H1 (cell line): ENCODE measurements at regions not wholly inside any gene's neighbourhood (a gene's known extent, or its start where the extent isn't known, plus 50 kb on each side); places are given as distances from the start of the nearest gene placed in this dataset.

Experiments used
- CTCF ChIA-PET: fragments of 300-600 bp; sonication (Branson Sonifier 250); formaldehyde crosslinking; loops from one replicate; lab custom pipeline; 2021; ENCODE audit not compliant: partially characterized antibody; lab: Charles Lee
- POLR2A ChIA-PET: fragments of 300-600 bp; sonication (Branson Sonifier 250); formaldehyde crosslinking; loops from one replicate; lab custom pipeline; 2021; ENCODE audit warnings: inconsistent platforms; ENCODE audit not compliant: partially characterized antibody; lab: Charles Lee
- DNase-seq, 2 experiments: peaks; one replicate each; pipeline versions ENCODE4 v3.0.0 to v3.0.0-alpha.2; 2010 to 2022; ENCODE audit warnings: low spot score in 2 of 2, low read depth in 1 of 2, mixed read lengths in 1 of 2
- FAIRE-seq: peaks from 2 replicates; lab custom pipeline; 2011; peaks lifted over from hg19 to GRCh38; lab: Jason Lieb, UNC
- H2AFZ ChIP-seq: 2 replicates; pipeline ENCODE4 v1.8.1; 2012; ENCODE audit warnings: low read length, inconsistent platforms
- H2AK5ac ChIP-seq: 2 replicates; pipeline ENCODE4 v1.6.1; 2013; ENCODE audit warnings: low read depth, low read length
- H2BK120ac ChIP-seq: replicated peaks from 2 replicates; pipeline ENCODE3; 2013; ENCODE audit warnings: low read depth, low read length, inconsistent platforms
- H2BK12ac ChIP-seq: 2 replicates; pipeline ENCODE4 v1.6.1; 2013; ENCODE audit warnings: low read depth, low read length
- H2BK15ac ChIP-seq: 2 replicates; pipeline ENCODE4 v1.6.1; 2013; ENCODE audit warnings: low read length
- H2BK20ac ChIP-seq: 2 replicates; pipeline ENCODE4 v1.6.1; 2013; ENCODE audit warnings: low read length
- H2BK5ac ChIP-seq: 2 replicates; pipeline ENCODE4 v1.6.1; 2013; ENCODE audit warnings: low read depth, low read length
- H3K14ac ChIP-seq: 2 replicates; pipeline ENCODE4 v1.6.1; 2013; ENCODE audit warnings: inconsistent platforms; ENCODE audit not compliant: insufficient read length
- H3K18ac ChIP-seq: 2 replicates; pipeline ENCODE4 v1.6.1; 2013; ENCODE audit warnings: low read length; ENCODE audit errors: extremely low read depth
- H3K23ac ChIP-seq: 2 replicates; pipeline ENCODE4 v1.6.1; 2013; ENCODE audit warnings: inconsistent platforms; ENCODE audit not compliant: insufficient read length
- H3K23me2 ChIP-seq: 2 replicates; pipeline ENCODE4 v1.6.1; 2013; ENCODE audit warnings: low read depth, low read length
- H3K27ac ChIP-seq: 2 replicates; pipeline ENCODE4 v1.6.1; 2011; ENCODE audit warnings: low read depth, low read length, inconsistent platforms
- H3K27me3 ChIP-seq, 4 experiments: replicated peaks in 1 of 4; 1 replicate in 1 of 4; 2 replicates in 3 of 4; pipeline versions ENCODE4 v1.6.1 to v1.8.1; 2011 to 2013; ENCODE audit warnings: low read length in 3 of 4, mild to moderate bottlenecking in 3 of 4, inconsistent platforms in 2 of 4, mixed read lengths in 2 of 4, moderate library complexity in 1 of 4; ENCODE audit not compliant: control insufficient read depth in 3 of 4, insufficient read depth in 3 of 4; ENCODE audit errors: extremely low read depth in 1 of 4
- H3K36me3 ChIP-seq, 4 experiments: 2 replicates each; pipeline versions ENCODE4 v1.6.1 to v1.8.1; 2011 to 2013; ENCODE audit warnings: mild to moderate bottlenecking in 4 of 4, low read length in 3 of 4, moderate library complexity in 2 of 4, control low read depth in 1 of 4, inconsistent platforms in 1 of 4; ENCODE audit not compliant: insufficient read depth in 4 of 4, control insufficient read depth in 2 of 4
- H3K4ac ChIP-seq: replicated peaks from 2 replicates; pipeline ENCODE3; 2013; ENCODE audit warnings: low read length, low read depth, mixed read lengths, inconsistent platforms; ENCODE audit not compliant: insufficient read length
- H3K4me1 ChIP-seq, 4 experiments: replicated peaks in 1 of 4; 1 replicate in 1 of 4; 2 replicates in 3 of 4; pipeline versions ENCODE4 v1.6.1 to v1.8.1; 2011 to 2013; ENCODE audit warnings: low read length in 3 of 4, inconsistent platforms in 2 of 4, mixed read lengths in 1 of 4; ENCODE audit not compliant: insufficient read depth in 4 of 4, control insufficient read depth in 3 of 4
- H3K4me2 ChIP-seq, 2 experiments: 2 replicates each; pipeline versions ENCODE4 v1.6.1 to v1.8.1; 2011 to 2013; ENCODE audit warnings: low read depth in 2 of 2, low read length in 2 of 2, control low read depth in 1 of 2, inconsistent platforms in 1 of 2, mild to moderate bottlenecking in 1 of 2; ENCODE audit not compliant: insufficient read depth in 1 of 2
- H3K4me3 ChIP-seq, 4 experiments: fragments of 200-600, 300-600 bp in 1 of 4; sonication (generic), shearing (Covaris generic), sonication (Bioruptor Twin) in 1 of 4; 2 replicates each; pipeline versions ENCODE4 v1.5.1 to v1.8.1; 2011 to 2016; ENCODE audit warnings: low read length in 4 of 4, low read depth in 3 of 4, control low read depth in 2 of 4, inconsistent platforms in 2 of 4, mild to moderate bottlenecking in 2 of 4, mixed read lengths in 1 of 4, moderate library complexity in 1 of 4; ENCODE audit not compliant: insufficient read depth in 2 of 4; ENCODE audit errors: extremely low read depth in 1 of 4
- H3K56ac ChIP-seq: replicated peaks from 2 replicates; pipeline ENCODE3; 2013; ENCODE audit warnings: low read depth, mild to moderate bottlenecking, mixed read lengths, low read length, inconsistent platforms; ENCODE audit not compliant: insufficient read length
- H3K79me1 ChIP-seq: 2 replicates; pipeline ENCODE4 v1.6.1; 2013; ENCODE audit warnings: low read depth, low read length, control low read depth
- H3K79me2 ChIP-seq, 2 experiments: 2 replicates each; pipeline versions ENCODE4 v1.6.1 to v1.8.1; 2012 to 2013; ENCODE audit warnings: low read length in 2 of 2, mild to moderate bottlenecking in 2 of 2, inconsistent platforms in 1 of 2; ENCODE audit not compliant: insufficient read depth in 2 of 2, control insufficient read depth in 1 of 2
- H3K9ac ChIP-seq, 4 experiments: replicated peaks in 1 of 4; 1 replicate in 1 of 4; 2 replicates in 3 of 4; pipeline versions ENCODE4 v1.6.1 to v1.8.1; 2011 to 2013; ENCODE audit warnings: low read depth in 3 of 4, low read length in 3 of 4, control low read depth in 2 of 4, mild to moderate bottlenecking in 2 of 4, moderate library complexity in 2 of 4, inconsistent platforms in 1 of 4; ENCODE audit errors: extremely low read depth in 1 of 4
- H3K9me3 ChIP-seq, 2 experiments: 2 replicates each; pipeline versions ENCODE4 v1.6.1 to v1.8.1; 2012 to 2013; ENCODE audit warnings: mild to moderate bottlenecking in 2 of 2, moderate library complexity in 2 of 2, control low read depth in 1 of 2, inconsistent platforms in 1 of 2, low read depth in 1 of 2, low read length in 1 of 2, mixed read lengths in 1 of 2; ENCODE audit not compliant: insufficient read depth in 2 of 2
- H4K20me1 ChIP-seq, 2 experiments: replicated peaks in 1 of 2; 2 replicates each; pipeline versions ENCODE3 to v1.8.1; 2011 to 2013; ENCODE audit warnings: inconsistent platforms in 2 of 2, low read length in 2 of 2, mild to moderate bottlenecking in 1 of 2; ENCODE audit not compliant: insufficient read depth in 2 of 2, control insufficient read depth in 1 of 2
- H4K5ac ChIP-seq: 2 replicates; pipeline ENCODE4 v1.6.1; 2013; ENCODE audit warnings: low read length, low read depth, mixed read lengths, inconsistent platforms; ENCODE audit not compliant: insufficient read length
- H4K8ac ChIP-seq: 2 replicates; pipeline ENCODE4 v1.8.0; 2013; ENCODE audit warnings: mild to moderate bottlenecking, moderate library complexity, low read length, inconsistent platforms; ENCODE audit not compliant: insufficient read depth; ENCODE audit errors: extremely low read depth
- H4K91ac ChIP-seq: replicated peaks from 2 replicates; pipeline ENCODE3; 2013; ENCODE audit warnings: low read length, mixed read lengths, inconsistent platforms; ENCODE audit not compliant: insufficient read length
- PHF8 ChIP-seq: fragments of 200-600 bp; sonication (generic); conservative IDR thresholded peaks from 2 replicates; pipeline ENCODE4 v1.7.1; 2012; ENCODE audit warnings: low read depth, mild to moderate bottlenecking, inconsistent platforms, low read length, moderate library complexity
- WGBS, 2 experiments: shearing (Covaris generic) in 1 of 2; methylation state at CpG; one replicate each; pipeline versions ENCODE4 v1.1.6 to v1.1.7; 2013 to 2015; ENCODE audit warnings: low lambda C conversion rate in 2 of 2, mixed read lengths in 2 of 2, inconsistent platforms in 1 of 2, low coverage in 1 of 2, missing lambda C conversion rate in 1 of 2; ENCODE audit not compliant: insufficient replicate concordance in 2 of 2, insufficient coverage in 1 of 2, insufficient read length in 1 of 2; ENCODE audit errors: extremely low coverage in 1 of 2, missing lambda C conversion rate in 1 of 2; 5-methylcytosine and 5-hydroxymethylcytosine counted together
- TF ChIP-seq, protein P1 (sequence below), 3 experiments: IDR thresholded peaks; 1 replicate in 2 of 3; 2 replicates in 1 of 3; pipeline versions ENCODE4 v1.5.1 to v1.6.1; 2011; ENCODE audit warnings: low read length in 3 of 3, mild to moderate bottlenecking in 3 of 3, inconsistent platforms in 2 of 3, low read depth in 1 of 3, moderate library complexity in 1 of 3; ENCODE audit not compliant: insufficient read depth in 1 of 3; ENCODE audit errors: control extremely low read depth in 1 of 3

DNA sequence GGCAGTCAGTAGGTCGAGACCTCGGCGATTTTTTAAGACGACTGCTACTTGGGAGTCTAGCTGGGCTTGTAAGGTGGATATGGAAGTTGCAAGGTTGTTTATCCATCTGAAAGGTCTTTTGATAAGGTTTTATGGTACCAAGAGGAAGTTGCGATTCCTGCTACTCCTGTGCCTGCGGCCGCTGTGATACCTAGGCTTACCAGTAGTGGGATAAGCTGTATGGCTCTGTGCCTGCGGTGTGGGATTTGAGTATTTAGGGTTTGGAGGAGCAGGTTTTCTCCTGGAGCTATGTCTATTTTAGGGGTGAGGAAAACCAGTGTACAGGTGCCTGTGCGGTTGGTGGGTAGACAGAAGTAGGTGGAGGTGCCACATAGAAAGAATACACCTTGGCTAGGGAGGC is 1059.8 kb downstream of the SI start:
- no peaks in the 10 kb centered on the region for H3K79me2 ChIP-seq
- H4K5ac ChIP-seq = no peak overlapping the region
- 88% methylated on average over 9 of the region's 9 CpGs; no CpG with 5 or more reads in 1 of the 2 experiments for WGBS, 2 experiments
- peaks cover 3% of the 10 kb centered on the region; the same call in 1 of the 2 replicates for H3K23me2 ChIP-seq
- H4K91ac ChIP-seq = no peak overlapping the region
- no peak overlapping the region for H2BK120ac ChIP-seq
- no peaks in the 10 kb centered on the region for H3K27me3 ChIP-seq
- H3K4ac ChIP-seq = no peak overlapping the region
- peak overlapping the region; percentile 39; the same call in 1 of the 2 replicates for H2AFZ ChIP-seq
- H3K18ac ChIP-seq = no peak overlapping the region
- H2AK5ac ChIP-seq = no peak overlapping the region
- no peak overlapping the region for H3K23ac ChIP-seq
- no peak overlapping the region for H3K4me3 ChIP-seq
- no peaks in the 10 kb centered on the region for H3K36me3 ChIP-seq
- no peaks in the 10 kb centered on the region; a peak in 1 of 7 replicates for H3K4me1 ChIP-seq
- no peak overlapping the region for H2BK12ac ChIP-seq
- TF ChIP-seq, protein P1, sequence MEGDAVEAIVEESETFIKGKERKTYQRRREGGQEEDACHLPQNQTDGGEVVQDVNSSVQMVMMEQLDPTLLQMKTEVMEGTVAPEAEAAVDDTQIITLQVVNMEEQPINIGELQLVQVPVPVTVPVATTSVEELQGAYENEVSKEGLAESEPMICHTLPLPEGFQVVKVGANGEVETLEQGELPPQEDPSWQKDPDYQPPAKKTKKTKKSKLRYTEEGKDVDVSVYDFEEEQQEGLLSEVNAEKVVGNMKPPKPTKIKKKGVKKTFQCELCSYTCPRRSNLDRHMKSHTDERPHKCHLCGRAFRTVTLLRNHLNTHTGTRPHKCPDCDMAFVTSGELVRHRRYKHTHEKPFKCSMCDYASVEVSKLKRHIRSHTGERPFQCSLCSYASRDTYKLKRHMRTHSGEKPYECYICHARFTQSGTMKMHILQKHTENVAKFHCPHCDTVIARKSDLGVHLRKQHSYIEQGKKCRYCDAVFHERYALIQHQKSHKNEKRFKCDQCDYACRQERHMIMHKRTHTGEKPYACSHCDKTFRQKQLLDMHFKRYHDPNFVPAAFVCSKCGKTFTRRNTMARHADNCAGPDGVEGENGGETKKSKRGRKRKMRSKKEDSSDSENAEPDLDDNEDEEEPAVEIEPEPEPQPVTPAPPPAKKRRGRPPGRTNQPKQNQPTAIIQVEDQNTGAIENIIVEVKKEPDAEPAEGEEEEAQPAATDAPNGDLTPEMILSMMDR (IDR thresholded peaks at IDR 0.05; ENCODE audit: control extremely low read depth in 1 of 3, insufficient read depth in 1 of 3, low read depth in 1 of 3, low read length in 3 of 3) = peak; percentile 6 to 10 (median 9); a peak in 2 of 4 replicates
- no peak for TF ChIP-seq PHF8
- H4K8ac ChIP-seq = peak overlapping the region; percentile 35; the same call in 1 of the 2 replicates
- H4K20me1 ChIP-seq = no peaks in the 10 kb centered on the region
- H3K56ac ChIP-seq = no peak overlapping the region
- POLR2A ChIA-PET = no interaction called here
- no peak overlapping the region for H2BK15ac ChIP-seq
- no peak overlapping the region for H2BK20ac ChIP-seq
- H3K9ac ChIP-seq = no peak overlapping the region
- H3K14ac ChIP-seq = no peak overlapping the region
- no peaks in the 10 kb centered on the region for H3K79me1 ChIP-seq
- H2BK5ac ChIP-seq = no peak overlapping the region
- no peak overlapping the region for H3K27ac ChIP-seq
- CTCF ChIA-PET = interaction anchor here (0.7 to 1.8 kb wide), 6 partner anchors 11 to 510 kb away, joined by 3 to 7 read pairs (median 3); no protein-coding TSS in a partner anchor
- DNase-seq (no peak), FAIRE-seq (no peak)
- H3K4me2 ChIP-seq = no peak overlapping the region
- no peaks in the 10 kb centered on the region for H3K9me3 ChIP-seq
